GM12878 (cell line): ENCODE measurements at regions not wholly inside any gene's neighbourhood (a gene's known extent, or its start where the extent isn't known, plus 50 kb on each side); places are given as distances from the start of the nearest gene placed in this dataset.

Experiments
- CREB1 ChIP-seq: IDR thresholded peaks from 2 replicates; pipeline ENCODE4 v1.6.1; 2012; ENCODE audit warnings: low read depth, mild to moderate bottlenecking, inconsistent platforms
- EP300 ChIP-seq, 2 experiments: fragments of 150-350 bp in 1 of 2; IDR thresholded peaks; 2 replicates each; pipeline ENCODE4 v1.6.1; 2011 to 2012; ENCODE audit warnings: low read depth in 2 of 2, low read length in 2 of 2, borderline replicate concordance in 1 of 2, improper control_type of control experiment in 1 of 2, inconsistent platforms in 1 of 2; ENCODE audit not compliant: control insufficient read depth in 1 of 2
- TF ChIP-seq, protein P1 (sequence below), 3 experiments: IDR thresholded peaks in 2 of 3; conservative IDR thresholded peaks in 1 of 3; 2 replicates each; pipeline ENCODE4 v1.5.1; 2011; ENCODE audit warnings: low read depth in 3 of 3, low read length in 3 of 3, mild to moderate bottlenecking in 3 of 3, control low read depth in 2 of 3, moderate library complexity in 2 of 3, inconsistent platforms in 1 of 3, mixed read lengths in 1 of 3; ENCODE audit not compliant: control insufficient read depth in 2 of 3, insufficient read depth in 1 of 3; ENCODE audit errors: extremely low read depth in 1 of 3

DNA sequence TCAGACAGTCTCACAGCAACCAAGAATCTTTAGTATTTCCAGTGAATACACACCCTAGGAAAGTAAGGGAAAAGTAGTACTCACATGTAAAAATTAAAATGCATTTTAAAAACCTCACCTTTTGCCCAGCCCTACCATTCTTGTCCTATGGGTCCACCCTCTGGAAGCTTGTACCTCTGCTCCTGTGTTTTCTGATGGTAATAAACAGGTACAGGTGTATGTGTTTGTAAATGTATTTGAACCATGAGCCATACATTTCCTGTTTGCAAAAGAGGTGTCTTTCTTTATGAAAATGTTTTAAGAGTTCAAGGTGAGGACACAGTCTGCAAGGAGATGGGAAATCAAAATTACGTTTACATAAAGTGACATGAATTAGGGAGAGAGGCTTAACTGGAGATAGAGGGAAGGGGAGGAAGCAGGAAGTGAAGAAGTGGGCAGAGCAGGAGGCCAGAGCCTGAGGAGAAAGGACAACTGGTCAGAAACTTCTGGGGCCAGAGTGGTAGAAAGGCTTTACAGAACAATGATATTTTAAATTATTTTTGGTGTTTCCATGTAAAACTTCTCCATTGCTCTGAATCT, 52.0 kb upstream of the IVNS1ABP start:
- TF ChIP-seq EP300 (IDR thresholded peaks at IDR 0.05; ENCODE audit: borderline replicate concordance in 1 of 2, control insufficient read depth in 1 of 2, low read depth in 2 of 2, low read length in 2 of 2) (no peak), CREB1 (no peak)
- TF ChIP-seq, protein P1, sequence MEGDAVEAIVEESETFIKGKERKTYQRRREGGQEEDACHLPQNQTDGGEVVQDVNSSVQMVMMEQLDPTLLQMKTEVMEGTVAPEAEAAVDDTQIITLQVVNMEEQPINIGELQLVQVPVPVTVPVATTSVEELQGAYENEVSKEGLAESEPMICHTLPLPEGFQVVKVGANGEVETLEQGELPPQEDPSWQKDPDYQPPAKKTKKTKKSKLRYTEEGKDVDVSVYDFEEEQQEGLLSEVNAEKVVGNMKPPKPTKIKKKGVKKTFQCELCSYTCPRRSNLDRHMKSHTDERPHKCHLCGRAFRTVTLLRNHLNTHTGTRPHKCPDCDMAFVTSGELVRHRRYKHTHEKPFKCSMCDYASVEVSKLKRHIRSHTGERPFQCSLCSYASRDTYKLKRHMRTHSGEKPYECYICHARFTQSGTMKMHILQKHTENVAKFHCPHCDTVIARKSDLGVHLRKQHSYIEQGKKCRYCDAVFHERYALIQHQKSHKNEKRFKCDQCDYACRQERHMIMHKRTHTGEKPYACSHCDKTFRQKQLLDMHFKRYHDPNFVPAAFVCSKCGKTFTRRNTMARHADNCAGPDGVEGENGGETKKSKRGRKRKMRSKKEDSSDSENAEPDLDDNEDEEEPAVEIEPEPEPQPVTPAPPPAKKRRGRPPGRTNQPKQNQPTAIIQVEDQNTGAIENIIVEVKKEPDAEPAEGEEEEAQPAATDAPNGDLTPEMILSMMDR (IDR thresholded peaks at IDR 0.05 in 2 of 3, conservative IDR thresholded peaks at IDR 0.05 in 1 of 3; ENCODE audit: control insufficient read depth in 2 of 3, extremely low read depth in 1 of 3, insufficient read depth in 1 of 3, low read depth in 3 of 3, low read length in 3 of 3) = no peak
